Peyer's patch (tissue), 4 donors: ENCODE measurements at regions not wholly inside any gene's neighbourhood (a gene's known extent, or its start where the extent isn't known, plus 50 kb on each side); places are given as distances from the start of the nearest gene placed in this dataset.

Source experiments
- DNase-seq, 3 donors: peaks; one replicate each; pipeline ENCODE4 v3.0.0-alpha.2; 2017 to 2019
- H3K27ac ChIP-seq, 4 donors: fragments of 200-600 bp; sonication (generic); one replicate each; pipeline ENCODE4 v1.5.1; 2016 to 2019
- H3K27me3 ChIP-seq, 2 donors: fragments of 200-600 bp; sonication (generic); one replicate each; pipeline ENCODE4 v1.5.1; 2019
- H3K36me3 ChIP-seq, 3 donors: fragments of 200-600 bp; sonication (generic); one replicate each; pipeline ENCODE4 v1.5.1; 2016 to 2019
- H3K4me1 ChIP-seq, 4 donors: fragments of 200-600 bp; sonication (generic); one replicate each; pipeline ENCODE4 v1.5.1; 2016 to 2019
- H3K4me3 ChIP-seq, 4 donors: fragments of 200-600 bp; sonication (generic); 1 replicate in 3 of 4; 2 replicates in 1 of 4; pipeline ENCODE4 v1.5.1; 2016 to 2019; ENCODE audit warnings: mild to moderate bottlenecking in 1 of 4
- H3K9me3 ChIP-seq, 4 donors: fragments of 200-600 bp; sonication (generic); one replicate each; pipeline ENCODE4 v1.5.1; 2016 to 2019; ENCODE audit warnings: mild to moderate bottlenecking in 1 of 4
- POLR2A ChIP-seq, 2 donors: fragments of 450-650 bp; IDR thresholded peaks; one replicate each; pipeline ENCODE4 v1.5.1; 2017; ENCODE audit warnings: antibody characterized with exemption in 2 of 2, mild to moderate bottlenecking in 2 of 2, moderate library complexity in 2 of 2
- TF ChIP-seq, protein P1 (sequence below), 6 experiments: fragments of 450-650 bp in 4 of 6; fragments of 200-600 bp in 2 of 6; sonication (generic) in 1 of 6; IDR thresholded peaks; one replicate each; pipeline ENCODE4 v1.5.1; 2017 to 2019; ENCODE audit warnings: antibody characterized with exemption in 6 of 6, mild to moderate bottlenecking in 3 of 6, moderate library complexity in 1 of 6

DNA sequence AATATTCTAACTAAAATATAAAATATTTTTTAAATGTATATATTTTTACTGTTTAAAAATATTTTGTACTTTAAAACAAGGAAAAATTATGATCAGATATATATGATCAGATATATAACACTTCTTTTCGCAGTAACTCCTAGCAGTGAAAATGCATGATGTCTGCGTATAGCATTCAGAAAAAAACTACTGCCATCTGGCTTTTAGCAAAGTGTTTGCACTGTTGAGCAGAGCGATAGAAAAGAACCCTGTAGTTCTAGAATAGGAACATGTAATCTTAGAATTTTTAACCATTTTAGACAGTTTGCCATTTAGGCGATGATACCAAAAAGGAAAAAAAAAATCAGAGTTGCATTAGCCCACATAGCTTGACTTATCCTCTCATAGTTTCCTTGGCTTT, 370.4 kb upstream of the ANO3 start:
- Histone ChIP-seq H3K9me3 (no peaks in the 10 kb centered on the region), H3K36me3 (no peaks in the 10 kb centered on the region), H3K27ac (no peak overlapping the region), H3K27me3 (no peaks in the 10 kb centered on the region), H3K4me1 (no peaks in the 10 kb centered on the region), H3K4me3 (no peak overlapping the region)
- DNase-seq = no peak
- no peak for TF ChIP-seq POLR2A (IDR thresholded peaks at IDR 0.05)
- TF ChIP-seq, protein P1, sequence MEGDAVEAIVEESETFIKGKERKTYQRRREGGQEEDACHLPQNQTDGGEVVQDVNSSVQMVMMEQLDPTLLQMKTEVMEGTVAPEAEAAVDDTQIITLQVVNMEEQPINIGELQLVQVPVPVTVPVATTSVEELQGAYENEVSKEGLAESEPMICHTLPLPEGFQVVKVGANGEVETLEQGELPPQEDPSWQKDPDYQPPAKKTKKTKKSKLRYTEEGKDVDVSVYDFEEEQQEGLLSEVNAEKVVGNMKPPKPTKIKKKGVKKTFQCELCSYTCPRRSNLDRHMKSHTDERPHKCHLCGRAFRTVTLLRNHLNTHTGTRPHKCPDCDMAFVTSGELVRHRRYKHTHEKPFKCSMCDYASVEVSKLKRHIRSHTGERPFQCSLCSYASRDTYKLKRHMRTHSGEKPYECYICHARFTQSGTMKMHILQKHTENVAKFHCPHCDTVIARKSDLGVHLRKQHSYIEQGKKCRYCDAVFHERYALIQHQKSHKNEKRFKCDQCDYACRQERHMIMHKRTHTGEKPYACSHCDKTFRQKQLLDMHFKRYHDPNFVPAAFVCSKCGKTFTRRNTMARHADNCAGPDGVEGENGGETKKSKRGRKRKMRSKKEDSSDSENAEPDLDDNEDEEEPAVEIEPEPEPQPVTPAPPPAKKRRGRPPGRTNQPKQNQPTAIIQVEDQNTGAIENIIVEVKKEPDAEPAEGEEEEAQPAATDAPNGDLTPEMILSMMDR (IDR thresholded peaks at IDR 0.05) = peak in 3 of 6 experiments; percentile 41 to 50 (median 45)

DNA sequence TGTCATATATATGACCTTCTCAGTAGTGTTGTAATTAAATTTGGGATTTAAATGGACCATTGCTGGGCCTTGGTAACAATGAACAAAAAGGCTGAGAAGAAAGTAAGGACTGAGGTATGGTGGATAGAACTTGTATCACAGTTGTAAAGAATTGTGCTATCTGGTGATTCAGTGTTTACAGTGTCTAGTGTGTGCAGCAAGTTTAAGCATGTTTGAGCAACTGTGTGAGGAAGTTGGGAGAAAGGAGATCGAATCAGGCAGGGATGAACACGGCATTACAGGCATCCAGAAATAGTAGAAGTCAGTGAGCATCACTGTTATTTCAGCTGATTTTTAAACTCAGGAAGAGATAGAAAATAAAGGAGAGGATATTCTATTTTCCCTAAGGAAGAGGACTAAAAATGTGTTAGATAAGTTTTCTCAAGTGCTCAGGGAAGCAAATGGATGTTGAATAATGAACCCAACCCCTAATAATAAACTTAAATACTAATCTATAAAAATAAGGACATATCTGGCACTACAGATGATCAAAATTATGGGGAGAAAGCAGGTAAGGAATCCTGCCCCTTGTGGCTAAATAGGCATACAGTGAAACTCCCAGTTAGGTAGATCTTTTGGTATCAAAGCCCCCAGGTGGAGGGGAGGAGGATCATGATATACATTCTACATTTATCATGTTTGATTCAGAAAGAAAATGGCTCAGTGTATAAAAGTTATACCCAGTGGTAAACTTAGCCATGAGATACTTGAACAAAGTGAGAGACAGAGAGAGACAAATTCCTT, 361.0 kb upstream of the ANO3 start:
- H3K27me3 ChIP-seq = no peaks in the 10 kb centered on the region
- no peak for DNase-seq
- H3K36me3 ChIP-seq = no peaks in the 10 kb centered on the region
- no peak overlapping the region for H3K27ac ChIP-seq
- no peaks in the 10 kb centered on the region for H3K4me1 ChIP-seq
- H3K9me3 ChIP-seq = no peaks in the 10 kb centered on the region
- H3K4me3 ChIP-seq = no peak overlapping the region
- no peak for TF ChIP-seq POLR2A (IDR thresholded peaks at IDR 0.05)
- TF ChIP-seq, protein P1 (IDR thresholded peaks at IDR 0.05) = peak in 2 of 6 experiments; percentile 12 to 14

DNA sequence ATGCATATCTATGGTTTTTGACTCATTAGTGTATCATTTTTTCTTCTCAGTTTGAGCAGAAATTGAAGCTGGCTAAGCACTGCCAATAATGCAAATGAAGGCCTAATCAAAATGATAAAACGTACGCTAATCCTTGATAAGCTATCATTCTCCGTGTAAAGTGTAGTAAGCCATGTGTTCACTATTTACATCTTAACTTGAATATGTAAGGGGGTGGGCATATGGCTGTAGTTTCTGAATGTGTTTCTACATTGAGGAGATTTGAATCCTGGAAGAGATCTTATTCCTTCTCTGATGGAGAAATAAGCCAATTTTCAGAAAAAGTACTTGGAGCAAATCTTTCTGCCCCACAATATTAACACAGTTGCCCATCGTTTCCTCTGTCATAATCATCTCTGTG, 351.8 kb upstream of the ANO3 start:
- Histone ChIP-seq H3K4me1 (no peaks in the 10 kb centered on the region), H3K27ac (no peak overlapping the region), H3K27me3 (no peaks in the 10 kb centered on the region), H3K36me3 (no peaks in the 10 kb centered on the region), H3K9me3 (no peaks in the 10 kb centered on the region), H3K4me3 (no peak overlapping the region)
- DNase-seq = no peak
- TF ChIP-seq POLR2A (IDR thresholded peaks at IDR 0.05) = no peak
- TF ChIP-seq, protein P1 (IDR thresholded peaks at IDR 0.05) = no peak

DNA sequence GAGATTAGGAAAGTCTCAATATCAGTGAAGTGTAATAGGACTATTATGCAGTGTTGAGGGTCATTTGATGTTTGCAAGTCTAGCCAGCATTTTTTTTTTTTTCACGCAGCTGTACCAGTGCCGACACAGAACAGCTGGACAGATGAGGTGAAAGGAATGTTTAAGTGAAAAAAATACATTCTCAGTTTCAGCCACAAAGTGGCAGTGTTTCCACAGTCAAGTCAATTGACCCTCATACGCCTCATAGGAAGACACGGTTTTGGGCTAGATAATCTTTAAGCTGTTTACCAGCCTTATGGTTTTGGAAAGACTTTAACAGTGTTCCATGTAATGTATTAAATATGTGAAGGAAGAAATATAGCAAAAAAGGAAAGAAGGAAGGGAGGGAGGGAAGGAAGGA, 349.9 kb upstream of the ANO3 start:
- H3K36me3 ChIP-seq = no peaks in the 10 kb centered on the region
- DNase-seq = no peak

DNA sequence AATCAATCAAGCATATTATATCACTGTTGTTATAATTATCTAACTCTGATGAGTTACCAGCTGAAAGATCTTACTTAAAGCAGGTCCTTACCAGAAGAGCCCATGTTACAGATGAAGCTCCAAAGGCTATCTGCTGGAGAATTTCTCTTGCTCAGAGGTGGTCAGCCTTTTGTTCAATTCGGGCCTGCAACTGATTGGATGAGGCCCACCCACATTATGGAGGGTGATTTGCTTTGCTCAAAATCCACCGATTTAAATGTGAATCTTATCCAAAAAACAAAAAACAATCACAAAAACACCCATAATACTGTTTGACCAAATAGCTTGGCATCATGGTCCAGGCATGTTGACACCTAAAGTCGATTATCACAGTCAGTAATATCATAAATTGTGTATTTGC, 348.6 kb upstream of the ANO3 start:
- Histone ChIP-seq H3K9me3 (no peaks in the 10 kb centered on the region), H3K4me3 (no peak overlapping the region), H3K36me3 (no peaks in the 10 kb centered on the region), H3K27me3 (no peaks in the 10 kb centered on the region), H3K27ac (no peak overlapping the region), H3K4me1 (no peaks in the 10 kb centered on the region)
- TF ChIP-seq, protein P1 (IDR thresholded peaks at IDR 0.05) = no peak
- no peak for TF ChIP-seq POLR2A (IDR thresholded peaks at IDR 0.05)
- DNase-seq = no peak

More for the DNA sequence above, 349.9 kb upstream of the ANO3 start:
- Histone ChIP-seq H3K4me1 (no peaks in the 10 kb centered on the region), H3K4me3 (no peak overlapping the region), H3K27ac (no peak overlapping the region), H3K27me3 (no peaks in the 10 kb centered on the region), H3K9me3 (no peaks in the 10 kb centered on the region)
- TF ChIP-seq, protein P1 (IDR thresholded peaks at IDR 0.05) = peak in 4 of 6 experiments; percentile 48 to 67 (median 56)
- TF ChIP-seq POLR2A (IDR thresholded peaks at IDR 0.05) = no peak
